ENCODE measurements at regions not wholly inside any gene's neighbourhood (a gene's known extent, or its start where the extent isn't known, plus 50 kb on each side); places are given as distances from the start of the nearest gene placed in this dataset.

DNA sequence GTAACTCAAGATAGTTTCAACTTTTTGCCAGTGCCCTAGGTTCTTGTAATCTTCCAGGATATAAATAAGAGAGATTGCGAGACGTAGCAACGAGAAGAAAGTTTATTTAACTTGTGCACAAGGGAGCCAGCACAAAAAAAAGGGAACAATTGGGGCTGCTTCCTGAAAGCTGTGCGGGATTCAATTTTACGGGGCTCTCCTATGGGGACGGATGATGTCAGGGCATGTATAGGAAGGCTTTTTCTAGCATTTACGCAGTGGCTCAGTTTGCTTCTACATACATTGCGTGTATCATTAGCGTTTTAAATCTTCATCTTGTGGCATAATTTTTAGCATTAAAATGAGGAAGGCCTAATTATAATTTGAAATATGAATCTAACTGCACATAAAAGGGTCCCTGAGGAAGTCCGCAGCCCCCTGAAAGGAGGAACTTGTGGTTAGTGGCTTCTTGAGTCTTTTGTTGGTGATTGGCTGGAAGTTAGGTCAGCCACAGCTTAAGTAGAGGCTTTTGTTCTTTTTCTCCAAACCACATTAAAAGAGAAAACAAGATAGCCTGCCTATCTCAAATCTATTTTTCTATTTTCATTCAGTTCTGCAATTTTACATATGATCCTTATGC is 668.2 kb upstream of the NDST4 start:
- TF ChIP-seq, protein P1, sequence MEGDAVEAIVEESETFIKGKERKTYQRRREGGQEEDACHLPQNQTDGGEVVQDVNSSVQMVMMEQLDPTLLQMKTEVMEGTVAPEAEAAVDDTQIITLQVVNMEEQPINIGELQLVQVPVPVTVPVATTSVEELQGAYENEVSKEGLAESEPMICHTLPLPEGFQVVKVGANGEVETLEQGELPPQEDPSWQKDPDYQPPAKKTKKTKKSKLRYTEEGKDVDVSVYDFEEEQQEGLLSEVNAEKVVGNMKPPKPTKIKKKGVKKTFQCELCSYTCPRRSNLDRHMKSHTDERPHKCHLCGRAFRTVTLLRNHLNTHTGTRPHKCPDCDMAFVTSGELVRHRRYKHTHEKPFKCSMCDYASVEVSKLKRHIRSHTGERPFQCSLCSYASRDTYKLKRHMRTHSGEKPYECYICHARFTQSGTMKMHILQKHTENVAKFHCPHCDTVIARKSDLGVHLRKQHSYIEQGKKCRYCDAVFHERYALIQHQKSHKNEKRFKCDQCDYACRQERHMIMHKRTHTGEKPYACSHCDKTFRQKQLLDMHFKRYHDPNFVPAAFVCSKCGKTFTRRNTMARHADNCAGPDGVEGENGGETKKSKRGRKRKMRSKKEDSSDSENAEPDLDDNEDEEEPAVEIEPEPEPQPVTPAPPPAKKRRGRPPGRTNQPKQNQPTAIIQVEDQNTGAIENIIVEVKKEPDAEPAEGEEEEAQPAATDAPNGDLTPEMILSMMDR (IDR thresholded peaks at IDR 0.05; ENCODE audit: low read length), result no peak
- TF ChIP-seq EZH2 (optimal IDR thresholded peaks at IDR 0.05; ENCODE audit: low read depth, low read length) (no peak), EZH2phosphoT487 (IDR thresholded peaks at IDR 0.05; ENCODE audit: low read length) (no peak)

All from MM.1S (cell line).